ENCODE measurements at regions not wholly inside any gene's neighbourhood (a gene's known extent, or its start where the extent isn't known, plus 50 kb on each side); places are given as distances from the start of the nearest gene placed in this dataset.

GRCh38 chr3:159892171-159892795, 96.4 kb upstream of the IL12A start:
- DNase-seq = no peak

GRCh38 chr3:159892801-159893200, 95.8 kb upstream of the IL12A start:
- DNase-seq = no peak

- no peak for DNase-seq
These were observed 94.2 kb upstream of the IL12A start for GRCh38 chr3:159894386-159894785.

GRCh38 chr3:159895430-159895829, 93.2 kb upstream of the IL12A start:
- DNase-seq = no peak

- no peak for DNase-seq
These were observed 92.1 kb upstream of the IL12A start for GRCh38 chr3:159896543-159896942.

GRCh38 chr3:159897331-159898075, 91.1 kb upstream of the IL12A start:
- DNase-seq = no peak

- DNase-seq = no peak
These were observed 90.5 kb upstream of the IL12A start for GRCh38 chr3:159898147-159898546.

GRCh38 chr3:159899166-159899565, 89.5 kb upstream of the IL12A start:
- DNase-seq = no peak

- no peak for DNase-seq
These were observed 85.9 kb upstream of the IL12A start for GRCh38 chr3:159902546-159903314.

- DNase-seq = no peak
These were observed 84.2 kb upstream of the IL12A start for GRCh38 chr3:159904455-159904854.

- no peak for DNase-seq
These were observed 83.7 kb upstream of the IL12A start for GRCh38 chr3:159904911-159905310.

GRCh38 chr3:159907828-159908227, 80.8 kb upstream of the IL12A start:
- DNase-seq = peak; percentile 17

GRCh38 chr3:159910991-159911663, 77.5 kb upstream of the IL12A start:
- no peak for DNase-seq

- DNase-seq = no peak
These were observed 77.0 kb upstream of the IL12A start for GRCh38 chr3:159911664-159912037.

GRCh38 chr3:159913712-159914414, 74.8 kb upstream of the IL12A start:
- DNase-seq = no peak

GRCh38 chr3:159914426-159914825, 74.2 kb upstream of the IL12A start:
- no peak for DNase-seq

GRCh38 chr3:159916052-159916451, 72.6 kb upstream of the IL12A start:
- no peak for DNase-seq

GRCh38 chr3:159917141-159917540, 71.5 kb upstream of the IL12A start:
- DNase-seq = no peak

- no peak for DNase-seq
These were observed 68.8 kb upstream of the IL12A start for GRCh38 chr3:159919873-159920272.

- DNase-seq = no peak
These were observed 66.3 kb upstream of the IL12A start for GRCh38 chr3:159922193-159922840.

- no peak for DNase-seq
These were observed 65.7 kb upstream of the IL12A start for GRCh38 chr3:159922861-159923312.

- no peak for DNase-seq
These were observed 65.3 kb upstream of the IL12A start for GRCh38 chr3:159923336-159923735.
